ENCODE measurements at regions not wholly inside any gene's neighbourhood (a gene's known extent, or its start where the extent isn't known, plus 50 kb on each side); places are given as distances from the start of the nearest gene placed in this dataset.

- no peak for DNase-seq
Observed at GRCh38 chr4:8754634-8755589, 116.7 kb downstream of the HMX1 start.

- no peak for DNase-seq
Observed at GRCh38 chr4:8748236-8748575, 123.4 kb downstream of the HMX1 start.

GRCh38 chr4:8747467-8748235 lies 124.0 kb downstream of the HMX1 start:
- DNase-seq: no peak

GRCh38 chr4:8746523-8747466 lies 124.8 kb downstream of the HMX1 start:
- no peak for DNase-seq

- DNase-seq: no peak
Observed at GRCh38 chr4:8745826-8746225, 125.8 kb downstream of the HMX1 start.

- DNase-seq: no peak
Observed at GRCh38 chr4:8745005-8745790, 126.4 kb downstream of the HMX1 start.

- no peak for DNase-seq
Observed at GRCh38 chr4:8744083-8744805, 127.4 kb downstream of the HMX1 start.

GRCh38 chr4:8742546-8742945 lies 129.1 kb downstream of the HMX1 start:
- no peak for DNase-seq

GRCh38 chr4:8741513-8742226 lies 130.0 kb downstream of the HMX1 start:
- no peak for DNase-seq

GRCh38 chr4:8740666-8741395 lies 130.8 kb downstream of the HMX1 start:
- DNase-seq: no peak

- DNase-seq: no peak
Observed at GRCh38 chr4:8739820-8740665, 131.6 kb downstream of the HMX1 start.

- no peak for DNase-seq
Observed at GRCh38 chr4:8739317-8739716, 132.3 kb downstream of the HMX1 start.

GRCh38 chr4:8738471-8738931 lies 133.1 kb downstream of the HMX1 start:
- DNase-seq: no peak

- DNase-seq: no peak
Observed at GRCh38 chr4:8737601-8738279, 133.9 kb downstream of the HMX1 start.

- DNase-seq: no peak
Observed at GRCh38 chr4:8737075-8737474, 134.6 kb downstream of the HMX1 start.

GRCh38 chr4:8736090-8736825 lies 135.4 kb downstream of the HMX1 start:
- DNase-seq: no peak
